GM12874 (cell line): ENCODE measurements at regions not wholly inside any gene's neighbourhood (a gene's known extent, or its start where the extent isn't known, plus 50 kb on each side); places are given as distances from the start of the nearest gene placed in this dataset.

ENCODE experiments used
- CTCF ChIP-seq: IDR thresholded peaks from 2 replicates; pipeline ENCODE4 v1.5.1; 2011; ENCODE audit warnings: low read depth, mild to moderate bottlenecking, control low read depth, low read length, moderate library complexity; ENCODE audit not compliant: insufficient read depth

- no peak for TF ChIP-seq CTCF
Observed at GRCh38 chr11:116538677-116539076, 234.1 kb downstream of the BUD13 start.

- no peak for TF ChIP-seq CTCF
Observed at GRCh38 chr11:116537709-116538108, 235.1 kb downstream of the BUD13 start.

- TF ChIP-seq CTCF = no peak
Observed at GRCh38 chr11:116537121-116537520, 235.7 kb downstream of the BUD13 start.

- no peak for TF ChIP-seq CTCF
Observed at GRCh38 chr11:116536416-116536815, 236.4 kb downstream of the BUD13 start.

- TF ChIP-seq CTCF = no peak
Observed at GRCh38 chr11:116535994-116536393, 236.8 kb downstream of the BUD13 start.

GRCh38 chr11:116535120-116535519 is 237.7 kb downstream of the BUD13 start:
- no peak for TF ChIP-seq CTCF

GRCh38 chr11:116534270-116534975 is 238.4 kb downstream of the BUD13 start:
- TF ChIP-seq CTCF = no peak
